ENCODE measurements at regions not wholly inside any gene's neighbourhood (a gene's known extent, or its start where the extent isn't known, plus 50 kb on each side); places are given as distances from the start of the nearest gene placed in this dataset.

DNA sequence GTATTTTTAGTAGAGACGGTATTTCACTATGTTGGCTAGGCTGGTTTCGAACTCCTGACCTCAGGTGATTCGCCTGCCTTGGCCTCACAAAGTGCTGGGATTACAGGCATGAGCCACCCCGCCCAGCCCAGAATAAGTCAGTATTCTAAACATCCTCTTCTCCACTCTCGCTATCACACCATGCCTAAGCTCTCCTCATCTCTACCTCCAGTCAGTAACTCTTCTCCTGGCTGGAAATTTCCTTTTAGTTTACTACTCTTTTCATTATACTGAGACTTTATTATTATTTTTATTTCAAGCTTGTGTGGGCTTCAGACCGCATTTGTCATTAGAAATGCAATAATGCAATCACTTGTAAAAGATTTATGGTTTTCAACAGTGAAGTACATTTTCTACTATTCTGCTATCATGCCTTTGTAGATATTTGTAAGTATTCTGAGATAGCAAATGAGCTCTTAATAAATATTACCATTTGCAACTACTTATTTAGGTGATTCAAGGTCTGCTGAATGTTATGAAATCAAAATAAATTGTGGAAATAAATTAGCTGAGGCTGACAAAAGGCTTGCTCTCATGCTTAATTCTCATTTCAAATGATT is 617.3 kb upstream of the GOT2 start:
- H3K27ac ChIP-seq = no peak overlapping the region
- no peaks in the 10 kb centered on the region for H3K9me3 ChIP-seq
- TF ChIP-seq POLR2A (IDR thresholded peaks at IDR 0.05) = no peak
- TF ChIP-seq, protein P1, sequence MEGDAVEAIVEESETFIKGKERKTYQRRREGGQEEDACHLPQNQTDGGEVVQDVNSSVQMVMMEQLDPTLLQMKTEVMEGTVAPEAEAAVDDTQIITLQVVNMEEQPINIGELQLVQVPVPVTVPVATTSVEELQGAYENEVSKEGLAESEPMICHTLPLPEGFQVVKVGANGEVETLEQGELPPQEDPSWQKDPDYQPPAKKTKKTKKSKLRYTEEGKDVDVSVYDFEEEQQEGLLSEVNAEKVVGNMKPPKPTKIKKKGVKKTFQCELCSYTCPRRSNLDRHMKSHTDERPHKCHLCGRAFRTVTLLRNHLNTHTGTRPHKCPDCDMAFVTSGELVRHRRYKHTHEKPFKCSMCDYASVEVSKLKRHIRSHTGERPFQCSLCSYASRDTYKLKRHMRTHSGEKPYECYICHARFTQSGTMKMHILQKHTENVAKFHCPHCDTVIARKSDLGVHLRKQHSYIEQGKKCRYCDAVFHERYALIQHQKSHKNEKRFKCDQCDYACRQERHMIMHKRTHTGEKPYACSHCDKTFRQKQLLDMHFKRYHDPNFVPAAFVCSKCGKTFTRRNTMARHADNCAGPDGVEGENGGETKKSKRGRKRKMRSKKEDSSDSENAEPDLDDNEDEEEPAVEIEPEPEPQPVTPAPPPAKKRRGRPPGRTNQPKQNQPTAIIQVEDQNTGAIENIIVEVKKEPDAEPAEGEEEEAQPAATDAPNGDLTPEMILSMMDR (IDR thresholded peaks at IDR 0.05 in 4 of 5, conservative IDR thresholded peaks at IDR 0.05 in 1 of 5) = no peak
- intact Hi-C loops (cut with DNase I; ENCODE audit: low total_unique reads) (no loop called here), in situ Hi-C loops (cut with MboI; ENCODE audit: low sequenced_read_pairs in 4 of 4) (no loop called here)
- ATAC-seq (no peak), DNase-seq (no peak)
- no peaks in the 10 kb centered on the region for H3K27me3 ChIP-seq
- H3K4me3 ChIP-seq = no peak overlapping the region
- H3K36me3 ChIP-seq = no peaks in the 10 kb centered on the region
- H3K4me1 ChIP-seq = no peaks in the 10 kb centered on the region

DNA sequence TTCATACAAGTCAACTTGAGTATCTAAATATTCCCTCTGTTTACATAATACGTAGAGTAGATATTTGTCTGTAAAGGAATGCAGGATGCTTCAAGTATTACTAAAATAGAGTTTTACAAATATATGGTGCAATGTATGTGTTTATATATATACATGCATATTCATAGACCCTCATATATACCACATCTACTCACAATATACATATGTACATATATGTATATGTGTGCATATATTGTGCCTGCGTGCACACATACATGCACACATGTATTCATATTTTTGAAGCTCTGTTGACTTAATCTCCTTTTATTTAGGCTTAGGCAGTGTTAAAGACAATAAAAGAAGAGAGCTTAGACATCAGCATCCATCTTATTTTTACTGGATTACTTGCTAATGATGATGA is 616.6 kb upstream of the GOT2 start:
- intact Hi-C loops (cut with DNase I; ENCODE audit: low total_unique reads) = no loop called here
- DNase-seq (no peak), ATAC-seq (no peak)
- no peaks in the 10 kb centered on the region for H3K9me3 ChIP-seq
- no peaks in the 10 kb centered on the region for H3K36me3 ChIP-seq
- no peaks in the 10 kb centered on the region for H3K27me3 ChIP-seq
- H3K4me3 ChIP-seq = no peak overlapping the region
- in situ Hi-C loops (cut with MboI; ENCODE audit: low sequenced_read_pairs in 4 of 4) = no loop called here
- H3K27ac ChIP-seq = no peak overlapping the region
- TF ChIP-seq, protein P1 (IDR thresholded peaks at IDR 0.05 in 4 of 5, conservative IDR thresholded peaks at IDR 0.05 in 1 of 5) = no peak
- no peak for TF ChIP-seq POLR2A (IDR thresholded peaks at IDR 0.05)
- H3K4me1 ChIP-seq = no peaks in the 10 kb centered on the region

DNA sequence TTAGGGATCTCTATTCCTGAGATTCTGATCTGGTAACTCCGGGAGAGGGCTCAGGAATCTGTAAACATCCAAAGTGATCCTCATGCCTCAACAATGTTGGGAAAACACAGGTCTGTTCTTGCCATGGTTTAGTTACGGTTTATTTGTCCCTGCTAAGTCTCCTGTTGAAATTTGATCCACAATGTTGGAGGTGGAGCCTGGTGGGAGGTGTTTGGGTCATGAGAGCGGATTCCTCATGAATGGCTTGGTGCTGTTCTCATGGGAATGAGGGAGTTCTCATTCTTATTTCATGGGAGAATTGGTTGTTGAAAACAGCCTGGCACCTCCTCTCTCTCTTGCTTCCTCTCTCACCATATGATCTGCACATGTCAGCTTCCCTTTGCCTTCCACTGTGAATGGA is 608.6 kb upstream of the GOT2 start:
- Histone ChIP-seq H3K27ac (no peak overlapping the region), H3K9me3 (no peaks in the 10 kb centered on the region), H3K27me3 (no peaks in the 10 kb centered on the region), H3K4me3 (no peak overlapping the region), H3K4me1 (no peaks in the 10 kb centered on the region), H3K36me3 (no peaks in the 10 kb centered on the region)
- DNase-seq (no peak), ATAC-seq (no peak)
- intact Hi-C loops (cut with DNase I; ENCODE audit: low total_unique reads) (no loop called here), in situ Hi-C loops (cut with MboI; ENCODE audit: low sequenced_read_pairs in 4 of 4) (no loop called here)
- no peak for TF ChIP-seq POLR2A (IDR thresholded peaks at IDR 0.05)
- TF ChIP-seq, protein P1 (IDR thresholded peaks at IDR 0.05 in 4 of 5, conservative IDR thresholded peaks at IDR 0.05 in 1 of 5) = no peak

DNA sequence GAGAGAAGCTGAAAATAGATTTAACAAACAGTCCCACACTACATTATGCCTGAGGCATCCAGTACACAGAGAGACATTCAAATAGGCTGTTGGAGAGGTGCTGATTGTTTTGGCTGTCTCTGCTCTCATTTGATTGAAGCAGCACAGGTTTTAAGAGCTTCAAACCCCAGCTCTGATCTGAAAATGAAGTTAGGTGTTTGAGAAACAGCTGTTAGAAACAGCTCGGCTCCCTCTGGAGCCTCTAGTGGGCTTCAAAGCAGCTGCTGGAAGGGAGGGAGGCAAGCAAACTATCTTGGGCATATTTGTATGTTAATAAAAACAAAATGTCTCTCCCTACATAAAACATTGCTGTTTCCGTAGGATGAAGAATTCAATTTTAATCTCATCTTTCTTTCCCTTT is 607.3 kb upstream of the GOT2 start:
- no peak for TF ChIP-seq POLR2A (IDR thresholded peaks at IDR 0.05)
- TF ChIP-seq, protein P1 (IDR thresholded peaks at IDR 0.05 in 4 of 5, conservative IDR thresholded peaks at IDR 0.05 in 1 of 5) = no peak
- Histone ChIP-seq H3K9me3 (no peaks in the 10 kb centered on the region), H3K27me3 (no peaks in the 10 kb centered on the region), H3K27ac (no peak overlapping the region), H3K4me3 (no peak overlapping the region), H3K4me1 (no peaks in the 10 kb centered on the region), H3K36me3 (no peaks in the 10 kb centered on the region)
- no peak for DNase-seq
- no peak for ATAC-seq
- in situ Hi-C loops (cut with MboI; ENCODE audit: low sequenced_read_pairs in 4 of 4) = no loop called here
- intact Hi-C loops (cut with DNase I; ENCODE audit: low total_unique reads) = no loop called here

DNA sequence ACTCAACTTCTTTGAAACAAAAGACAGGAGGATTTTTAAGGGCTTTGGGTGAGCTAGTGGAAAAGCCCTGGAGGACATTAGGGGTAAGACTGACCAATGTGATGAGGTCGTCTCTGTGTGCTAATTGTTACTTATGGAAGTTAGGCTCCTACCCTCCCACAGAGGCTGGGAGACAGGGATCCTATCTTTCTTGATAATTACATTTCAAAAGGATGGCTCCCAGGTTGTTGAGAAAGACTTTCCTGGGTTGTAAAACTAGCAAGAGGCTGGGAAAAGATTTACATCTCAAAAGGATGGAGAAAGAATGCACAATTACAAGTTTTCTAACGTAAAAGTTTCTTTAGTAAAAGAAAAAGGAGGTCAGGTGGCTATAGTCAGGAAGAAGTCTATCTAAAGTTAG is 605.8 kb upstream of the GOT2 start:
- no peaks in the 10 kb centered on the region for H3K27me3 ChIP-seq
- intact Hi-C loops (cut with DNase I; ENCODE audit: low total_unique reads) (no loop called here), in situ Hi-C loops (cut with MboI; ENCODE audit: low sequenced_read_pairs in 4 of 4) (no loop called here)
- H3K36me3 ChIP-seq = no peaks in the 10 kb centered on the region
- ATAC-seq = no peak
- TF ChIP-seq, protein P1 (IDR thresholded peaks at IDR 0.05 in 4 of 5, conservative IDR thresholded peaks at IDR 0.05 in 1 of 5) = no peak
- TF ChIP-seq POLR2A (IDR thresholded peaks at IDR 0.05) = no peak
- H3K4me1 ChIP-seq = no peaks in the 10 kb centered on the region
- H3K9me3 ChIP-seq = no peaks in the 10 kb centered on the region
- DNase-seq = no peak
- H3K4me3 ChIP-seq = no peak overlapping the region
- H3K27ac ChIP-seq = no peak overlapping the region
